ENCODE measurements at regions not wholly inside any gene's neighbourhood (a gene's known extent, or its start where the extent isn't known, plus 50 kb on each side); places are given as distances from the start of the nearest gene placed in this dataset.
A peak's percentile ranks its signal among the peaks of the same experiment; 100 is the strongest.
"Not testable (repeated sequence)": the region's sequence is repeated elsewhere in the genome, so short reads cannot be mapped to it uniquely, and the experiment has no call there.

- no peak for DNase-seq
Measured at GRCh38 chr6:132052096-132052495, 100.9 kb upstream of the CCN2 start.

GRCh38 chr6:132045877-132046276 lies 94.7 kb upstream of the CCN2 start:
- DNase-seq, result no peak

GRCh38 chr6:132043148-132043547 lies 92.0 kb upstream of the CCN2 start:
- DNase-seq, result no peak

- DNase-seq, result no peak
Measured at GRCh38 chr6:132041706-132042105, 90.5 kb upstream of the CCN2 start.

- no peak for DNase-seq
Measured at GRCh38 chr6:132028029-132028428, 76.9 kb upstream of the CCN2 start.

GRCh38 chr6:132025468-132025867 lies 74.3 kb upstream of the CCN2 start:
- DNase-seq, result no peak

GRCh38 chr6:132023490-132023889 lies 72.3 kb upstream of the CCN2 start:
- DNase-seq, result no peak

- DNase-seq, result no peak
Measured at GRCh38 chr6:132021552-132022375, 70.6 kb upstream of the CCN2 start.

- not testable (repeated sequence) for DNase-seq
Measured at GRCh38 chr6:132020918-132021317, 69.7 kb upstream of the CCN2 start.

- peak; percentile 45 for DNase-seq
Measured at GRCh38 chr6:132020138-132020581, 69.0 kb upstream of the CCN2 start.

GRCh38 chr6:132019586-132019985 lies 68.4 kb upstream of the CCN2 start:
- DNase-seq, result no peak

- DNase-seq, result no peak
Measured at GRCh38 chr6:132017942-132018341, 66.8 kb upstream of the CCN2 start.

- no peak for DNase-seq
Measured at GRCh38 chr6:132016396-132016795, 65.2 kb upstream of the CCN2 start.

- DNase-seq, result no peak
Measured at GRCh38 chr6:132011582-132011981, 60.4 kb upstream of the CCN2 start.

- DNase-seq, result no peak
Measured at GRCh38 chr6:132009175-132009574, 58.0 kb upstream of the CCN2 start.

- DNase-seq, result no peak
Measured at GRCh38 chr6:132007474-132008190, 56.5 kb upstream of the CCN2 start.

GRCh38 chr6:132005178-132005577 lies 54.0 kb upstream of the CCN2 start:
- DNase-seq, result no peak

- no peak for DNase-seq
Measured at GRCh38 chr6:132004668-132005067, 53.5 kb upstream of the CCN2 start.

- no peak for DNase-seq
Measured at GRCh38 chr6:132003516-132004178, 52.5 kb upstream of the CCN2 start.
